NT2/D1 (cell line): ENCODE measurements at regions not wholly inside any gene's neighbourhood (a gene's known extent, or its start where the extent isn't known, plus 50 kb on each side); places are given as distances from the start of the nearest gene placed in this dataset.

Source experiments
- DNase-seq: peaks from one replicate; pipeline ENCODE4 v3.0.0-alpha.2; 2011; ENCODE audit warnings: low read depth, low spot score
- H3K27me3 ChIP-seq: 2 replicates; pipeline ENCODE4 v1.6.0; 2011; ENCODE audit warnings: mild to moderate bottlenecking; ENCODE audit not compliant: insufficient read length, insufficient read depth
- H3K36me3 ChIP-seq: 2 replicates; pipeline ENCODE4 v1.6.1; 2011; ENCODE audit warnings: mild to moderate bottlenecking, low read length, mixed read lengths; ENCODE audit not compliant: insufficient read depth, insufficient read length
- H3K4me1 ChIP-seq: 2 replicates; pipeline ENCODE4 v1.5.1; 2011; ENCODE audit not compliant: insufficient read depth, insufficient read length
- H3K4me3 ChIP-seq: 2 replicates; pipeline ENCODE4 v1.5.1; 2011; ENCODE audit warnings: low read depth; ENCODE audit not compliant: insufficient read length
- H3K9ac ChIP-seq: 2 replicates; pipeline ENCODE4 v1.6.0; 2011; ENCODE audit warnings: low read depth; ENCODE audit not compliant: insufficient read length
- H3K9me3 ChIP-seq: 2 replicates; pipeline ENCODE4 v1.5.1; 2011; ENCODE audit warnings: mild to moderate bottlenecking, low read length; ENCODE audit not compliant: insufficient read depth
- SUZ12 ChIP-seq: IDR thresholded peaks from 2 replicates; pipeline ENCODE4 v1.6.1; 2011; ENCODE audit not compliant: insufficient read length, insufficient read depth; ENCODE audit errors: extremely low read depth
- YY1 ChIP-seq: IDR thresholded peaks from 2 replicates; pipeline ENCODE4 v1.6.1; 2011; ENCODE audit not compliant: insufficient read length, insufficient read depth
- ZNF274 ChIP-seq: IDR thresholded peaks from 2 replicates; pipeline ENCODE4 v1.6.1; 2011; ENCODE audit warnings: mild to moderate bottlenecking, low read depth, low read length

DNA sequence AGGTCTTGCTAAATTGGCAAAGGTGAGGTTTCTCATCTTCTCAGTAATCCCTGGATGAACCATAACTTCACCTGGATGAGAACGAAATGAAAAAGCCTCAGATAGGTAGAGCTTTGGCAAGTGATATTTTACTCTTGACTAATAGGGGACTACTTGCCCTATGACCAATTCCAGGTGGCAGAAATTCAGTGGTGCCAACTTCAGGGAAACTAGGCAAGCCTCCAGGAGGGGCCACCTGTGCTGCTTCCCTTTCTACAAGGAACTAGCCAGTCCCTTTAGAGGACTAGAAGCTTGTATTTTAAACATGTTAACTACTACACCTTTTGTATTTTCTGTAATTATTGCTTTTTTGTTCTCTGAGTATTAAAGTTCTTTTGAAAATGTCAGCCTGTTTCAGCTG, 169.0 kb upstream of the GRIA1 start:
- no peak for TF ChIP-seq YY1
- no peak for TF ChIP-seq SUZ12
- TF ChIP-seq ZNF274 = no peak
- Histone ChIP-seq H3K36me3 (no peaks in the 10 kb centered on the region), H3K4me1 (no peaks in the 10 kb centered on the region), H3K27me3 (no peaks in the 10 kb centered on the region), H3K9ac (no peak overlapping the region), H3K9me3 (no peaks in the 10 kb centered on the region), H3K4me3 (no peak overlapping the region)
- DNase-seq = no peak

- H3K9me3 ChIP-seq = no peaks in the 10 kb centered on the region
- no peaks in the 10 kb centered on the region for H3K36me3 ChIP-seq
- H3K9ac ChIP-seq = no peak overlapping the region
- no peaks in the 10 kb centered on the region for H3K4me1 ChIP-seq
- no peak for TF ChIP-seq SUZ12
- no peak for TF ChIP-seq YY1
- TF ChIP-seq ZNF274 = no peak
- no peaks in the 10 kb centered on the region for H3K27me3 ChIP-seq
- no peak overlapping the region for H3K4me3 ChIP-seq
- DNase-seq = no peak
These were observed 150.3 kb upstream of the GRIA1 start for GRCh38 chr5:153340139-153340538.

DNA sequence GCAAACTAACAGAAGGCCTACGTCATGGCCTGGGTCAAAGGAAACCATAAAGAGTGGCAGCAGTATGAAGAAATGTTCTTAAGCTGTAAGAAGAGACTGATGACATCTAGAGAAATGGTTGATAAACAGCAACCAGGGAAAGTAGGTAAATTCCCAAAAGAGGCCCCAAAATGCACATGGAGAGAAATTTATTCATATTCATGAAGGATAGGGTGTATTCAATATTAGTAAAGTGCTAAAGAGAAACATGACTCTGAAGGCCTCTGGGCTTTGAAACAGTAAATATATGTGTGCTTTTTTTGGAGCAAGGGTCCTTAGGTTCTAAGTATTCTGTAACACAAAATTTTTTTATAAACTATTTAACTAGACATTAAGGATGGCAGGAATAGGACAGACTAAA, 149.7 kb upstream of the GRIA1 start:
- H3K9me3 ChIP-seq = no peaks in the 10 kb centered on the region
- TF ChIP-seq SUZ12 (no peak), ZNF274 (no peak), YY1 (no peak)
- H3K36me3 ChIP-seq = no peaks in the 10 kb centered on the region
- no peak overlapping the region for H3K9ac ChIP-seq
- no peak for DNase-seq
- no peaks in the 10 kb centered on the region for H3K4me1 ChIP-seq
- no peaks in the 10 kb centered on the region for H3K27me3 ChIP-seq
- no peak overlapping the region for H3K4me3 ChIP-seq

GRCh38 chr5:153342487-153342886, 148.0 kb upstream of the GRIA1 start:
- no peak for TF ChIP-seq ZNF274
- no peak for TF ChIP-seq YY1
- TF ChIP-seq SUZ12 = no peak
- H3K4me3 ChIP-seq = no peak overlapping the region
- H3K9me3 ChIP-seq = no peaks in the 10 kb centered on the region
- H3K36me3 ChIP-seq = no peaks in the 10 kb centered on the region
- no peaks in the 10 kb centered on the region for H3K4me1 ChIP-seq
- no peak overlapping the region for H3K9ac ChIP-seq
- no peak for DNase-seq
- H3K27me3 ChIP-seq = no peaks in the 10 kb centered on the region

GRCh38 chr5:153347611-153348010, 142.9 kb upstream of the GRIA1 start:
- Histone ChIP-seq H3K27me3 (peaks cover 4% of the 10 kb centered on the region), H3K4me3 (no peak overlapping the region), H3K9me3 (no peaks in the 10 kb centered on the region), H3K36me3 (no peaks in the 10 kb centered on the region), H3K4me1 (no peaks in the 10 kb centered on the region), H3K9ac (no peak overlapping the region)
- no peak for TF ChIP-seq SUZ12
- no peak for TF ChIP-seq YY1
- TF ChIP-seq ZNF274 = no peak
- no peak for DNase-seq

DNA sequence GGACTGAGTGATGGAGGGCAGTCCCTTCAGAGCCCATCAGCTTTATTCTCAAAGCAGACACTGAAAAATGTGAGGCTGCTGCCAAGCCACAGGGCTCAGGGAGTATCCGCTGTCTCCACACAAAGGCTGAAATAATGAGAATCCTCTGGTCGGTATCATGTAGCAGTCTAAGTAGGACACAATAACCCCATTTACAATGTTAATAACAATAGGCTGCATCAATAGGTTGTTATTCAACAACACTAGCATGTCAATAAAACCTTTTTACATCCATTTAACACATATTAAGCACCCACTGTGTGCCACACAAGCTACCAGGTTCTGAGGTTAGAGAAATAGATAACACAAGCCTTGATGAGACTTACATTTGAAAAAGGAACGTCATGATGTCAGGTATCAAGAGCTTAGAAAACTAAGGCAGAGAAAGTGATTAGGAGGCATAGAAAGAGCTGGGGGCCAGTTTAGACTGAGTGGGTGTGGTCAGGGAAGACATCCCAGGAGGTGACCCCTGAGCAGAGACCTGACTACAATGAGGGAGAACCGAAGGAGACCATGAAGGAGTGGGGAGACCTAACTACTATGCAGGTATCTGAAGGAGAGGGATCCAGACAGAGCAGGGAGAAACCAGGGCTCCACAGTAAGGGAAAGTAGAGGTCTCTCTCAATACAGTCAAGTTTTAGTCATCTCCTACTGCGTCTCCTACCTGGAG, 140.1 kb upstream of the GRIA1 start:
- no peak overlapping the region for H3K4me3 ChIP-seq
- no peaks in the 10 kb centered on the region for H3K4me1 ChIP-seq
- H3K27me3 ChIP-seq = peaks cover 4% of the 10 kb centered on the region
- no peak for TF ChIP-seq ZNF274
- TF ChIP-seq SUZ12 = no peak
- no peak for TF ChIP-seq YY1
- H3K9ac ChIP-seq = no peak overlapping the region
- DNase-seq = peak; percentile 58
- H3K36me3 ChIP-seq = no peaks in the 10 kb centered on the region
- H3K9me3 ChIP-seq = no peaks in the 10 kb centered on the region

- DNase-seq = no peak
- H3K9ac ChIP-seq = no peak overlapping the region
- peaks cover 4% of the 10 kb centered on the region for H3K27me3 ChIP-seq
- H3K36me3 ChIP-seq = no peaks in the 10 kb centered on the region
- no peaks in the 10 kb centered on the region for H3K9me3 ChIP-seq
- TF ChIP-seq YY1 (no peak), ZNF274 (no peak), SUZ12 (no peak)
- no peaks in the 10 kb centered on the region for H3K4me1 ChIP-seq
- H3K4me3 ChIP-seq = no peak overlapping the region
These were observed 137.7 kb upstream of the GRIA1 start for GRCh38 chr5:153352685-153353219.
